ENCODE measurements at regions not wholly inside any gene's neighbourhood (a gene's known extent, or its start where the extent isn't known, plus 50 kb on each side); places are given as distances from the start of the nearest gene placed in this dataset.

DNA sequence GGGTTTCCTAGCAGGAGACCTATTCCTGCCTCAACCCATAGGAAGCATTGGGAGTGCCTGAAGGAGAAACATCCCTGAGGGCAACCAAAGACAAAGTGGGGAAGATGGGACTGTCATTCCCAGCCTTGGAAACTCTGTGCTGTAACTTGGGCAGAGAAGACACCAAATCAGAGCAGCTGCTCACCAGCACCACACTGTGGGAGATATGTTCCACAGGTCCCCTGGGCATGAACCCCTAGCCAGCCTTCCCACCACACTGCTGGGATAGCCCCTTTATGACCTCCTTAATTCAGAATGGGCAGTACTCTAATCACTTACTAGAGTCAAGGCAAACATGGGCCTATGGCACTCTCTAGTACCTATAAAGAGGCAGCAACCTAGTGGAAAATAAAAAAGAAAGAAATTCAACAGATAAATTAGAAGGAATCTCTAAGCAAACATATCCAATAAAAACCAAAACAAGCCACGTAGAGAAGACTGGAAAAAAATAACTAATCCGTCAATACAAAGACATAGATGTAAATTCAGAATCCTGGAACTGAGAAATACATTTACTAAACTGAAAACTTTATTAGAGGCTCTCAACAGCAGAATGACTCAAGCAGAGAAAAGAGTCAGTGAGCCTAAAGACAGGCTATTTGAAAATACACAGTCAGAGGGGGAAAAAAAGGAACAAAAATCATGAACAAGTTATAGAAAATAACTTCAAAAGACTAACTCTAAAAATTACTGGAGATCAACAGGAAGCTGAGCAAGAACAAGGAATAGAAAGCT lies 878.4 kb upstream of the FRG1 start:
- no peak for DNase-seq
- H3K4me1 ChIP-seq, result no peaks in the 10 kb centered on the region
- H3K4me3 ChIP-seq, result no peak overlapping the region
- intact Hi-C loops (cut with DNase I; ENCODE audit: low total_unique reads), result no loop called here
- H3K36me3 ChIP-seq, result no peaks in the 10 kb centered on the region
- TF ChIP-seq, protein P1, sequence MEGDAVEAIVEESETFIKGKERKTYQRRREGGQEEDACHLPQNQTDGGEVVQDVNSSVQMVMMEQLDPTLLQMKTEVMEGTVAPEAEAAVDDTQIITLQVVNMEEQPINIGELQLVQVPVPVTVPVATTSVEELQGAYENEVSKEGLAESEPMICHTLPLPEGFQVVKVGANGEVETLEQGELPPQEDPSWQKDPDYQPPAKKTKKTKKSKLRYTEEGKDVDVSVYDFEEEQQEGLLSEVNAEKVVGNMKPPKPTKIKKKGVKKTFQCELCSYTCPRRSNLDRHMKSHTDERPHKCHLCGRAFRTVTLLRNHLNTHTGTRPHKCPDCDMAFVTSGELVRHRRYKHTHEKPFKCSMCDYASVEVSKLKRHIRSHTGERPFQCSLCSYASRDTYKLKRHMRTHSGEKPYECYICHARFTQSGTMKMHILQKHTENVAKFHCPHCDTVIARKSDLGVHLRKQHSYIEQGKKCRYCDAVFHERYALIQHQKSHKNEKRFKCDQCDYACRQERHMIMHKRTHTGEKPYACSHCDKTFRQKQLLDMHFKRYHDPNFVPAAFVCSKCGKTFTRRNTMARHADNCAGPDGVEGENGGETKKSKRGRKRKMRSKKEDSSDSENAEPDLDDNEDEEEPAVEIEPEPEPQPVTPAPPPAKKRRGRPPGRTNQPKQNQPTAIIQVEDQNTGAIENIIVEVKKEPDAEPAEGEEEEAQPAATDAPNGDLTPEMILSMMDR (IDR thresholded peaks at IDR 0.05), result no peak
- H3K27ac ChIP-seq, result no peak overlapping the region
- H3K27me3 ChIP-seq, result no peaks in the 10 kb centered on the region
- peaks cover 0 to 11% (median 0%) of the 10 kb centered on the region in 3 donors for H3K9me3 ChIP-seq

GRCh38 chr4:189069772-189070171 lies 870.9 kb upstream of the FRG1 start:
- intact Hi-C loops (cut with DNase I; ENCODE audit: low total_unique reads), result no loop called here
- no peaks in the 10 kb centered on the region for H3K4me1 ChIP-seq
- TF ChIP-seq, protein P1 (IDR thresholded peaks at IDR 0.05), result no peak
- H3K27me3 ChIP-seq, result no peaks in the 10 kb centered on the region
- DNase-seq, result no peak
- no peak overlapping the region for H3K4me3 ChIP-seq
- H3K9me3 ChIP-seq, result no peaks in the 10 kb centered on the region
- H3K36me3 ChIP-seq, result no peaks in the 10 kb centered on the region
- no peak overlapping the region for H3K27ac ChIP-seq

DNA sequence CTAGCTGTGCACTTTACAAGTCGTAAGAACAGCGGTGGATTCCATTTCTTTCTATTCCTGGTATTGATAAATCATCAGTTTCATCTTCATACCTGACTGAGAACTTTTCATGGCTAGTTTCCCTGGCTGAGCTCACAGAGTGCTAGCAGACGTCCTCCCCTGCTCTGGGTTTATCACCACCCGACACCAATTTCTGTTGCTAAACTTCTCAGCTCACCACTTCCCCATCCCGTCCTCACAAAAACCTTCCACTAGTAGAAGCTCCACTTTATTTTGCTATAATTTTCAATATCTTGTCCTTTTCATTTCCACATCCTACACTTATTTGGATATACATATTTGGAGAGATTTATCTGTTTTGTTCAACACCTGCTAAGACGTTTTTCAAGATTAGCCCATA lies 869.4 kb upstream of the FRG1 start:
- Histone ChIP-seq H3K27me3 (no peaks in the 10 kb centered on the region), H3K9me3 (no peaks in the 10 kb centered on the region), H3K4me1 (no peaks in the 10 kb centered on the region), H3K36me3 (no peaks in the 10 kb centered on the region), H3K27ac (no peak overlapping the region), H3K4me3 (no peak overlapping the region)
- intact Hi-C loops (cut with DNase I; ENCODE audit: low total_unique reads), result no loop called here
- no peak for DNase-seq
- TF ChIP-seq, protein P1 (IDR thresholded peaks at IDR 0.05), result no peak

DNA sequence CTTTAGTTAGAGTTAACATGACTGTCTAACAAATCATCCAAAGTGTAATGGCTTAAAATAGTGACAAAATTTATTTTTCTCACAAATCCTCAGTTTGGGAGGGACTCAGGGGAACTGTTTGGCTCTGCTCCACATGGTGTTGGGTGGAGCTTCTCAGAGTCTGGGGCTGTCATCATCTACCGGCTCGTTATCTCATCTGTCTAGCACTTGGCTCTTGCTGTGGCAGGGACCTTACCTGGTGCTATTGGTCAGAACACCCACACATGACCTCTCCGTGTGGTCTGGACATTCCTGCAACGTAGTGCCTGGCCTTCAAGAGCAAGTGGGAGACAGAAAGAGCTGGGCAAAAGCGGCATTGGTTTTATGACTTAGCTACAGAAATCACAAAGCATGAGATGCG lies 866.9 kb upstream of the FRG1 start:
- no peaks in the 10 kb centered on the region for H3K4me1 ChIP-seq

GRCh38 chr4:189081826-189082225 lies 858.8 kb upstream of the FRG1 start:
- Histone ChIP-seq H3K36me3 (no peaks in the 10 kb centered on the region), H3K4me1 (no peaks in the 10 kb centered on the region), H3K27ac (no peak overlapping the region), H3K4me3 (no peak overlapping the region), H3K27me3 (no peaks in the 10 kb centered on the region), H3K9me3 (no peaks in the 10 kb centered on the region)
- no peak for DNase-seq
- intact Hi-C loops (cut with DNase I; ENCODE audit: low total_unique reads), result no loop called here
- TF ChIP-seq, protein P1 (IDR thresholded peaks at IDR 0.05), result no peak

More for the DNA sequence above, 866.9 kb upstream of the FRG1 start:
- H3K27me3 ChIP-seq, result no peaks in the 10 kb centered on the region
- intact Hi-C loops (cut with DNase I; ENCODE audit: low total_unique reads), result no loop called here
- H3K9me3 ChIP-seq, result no peaks in the 10 kb centered on the region
- H3K27ac ChIP-seq, result no peak overlapping the region
- H3K36me3 ChIP-seq, result no peaks in the 10 kb centered on the region
- no peak overlapping the region for H3K4me3 ChIP-seq
- TF ChIP-seq, protein P1 (IDR thresholded peaks at IDR 0.05), result no peak
- DNase-seq, result no peak
